WI38 (cell line): ENCODE measurements at regions not wholly inside any gene's neighbourhood (a gene's known extent, or its start where the extent isn't known, plus 50 kb on each side); places are given as distances from the start of the nearest gene placed in this dataset.

ENCODE experiments used
- H3K4me3 ChIP-seq: 2 replicates; pipeline ENCODE4 v1.5.1; 2011; ENCODE audit warnings: low read depth, mild to moderate bottlenecking, control low read depth, low read length
- TF ChIP-seq, protein P1 (sequence below): IDR thresholded peaks from 2 replicates; pipeline ENCODE4 v1.5.1; 2012; ENCODE audit warnings: low read depth, mild to moderate bottlenecking, control low read depth, low read length

DNA sequence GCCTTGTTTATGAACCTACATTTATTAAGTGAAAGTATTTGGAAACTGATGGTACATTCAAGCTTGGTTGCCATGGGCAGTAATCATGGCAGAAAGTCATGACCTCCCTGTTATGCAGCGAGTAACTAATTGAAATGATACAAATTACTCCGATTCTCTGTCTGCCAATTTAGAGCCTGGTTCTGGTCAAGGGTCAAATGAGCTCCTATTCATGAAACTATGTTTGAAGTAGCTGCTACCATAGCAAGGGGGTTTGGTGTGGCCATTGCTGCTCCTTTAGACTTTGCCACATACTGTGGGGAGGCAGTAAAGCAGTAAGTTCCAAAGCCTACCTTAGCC is 187.2 kb upstream of the FOXD3 start:
- H3K4me3 ChIP-seq = no peak overlapping the region
- TF ChIP-seq, protein P1, sequence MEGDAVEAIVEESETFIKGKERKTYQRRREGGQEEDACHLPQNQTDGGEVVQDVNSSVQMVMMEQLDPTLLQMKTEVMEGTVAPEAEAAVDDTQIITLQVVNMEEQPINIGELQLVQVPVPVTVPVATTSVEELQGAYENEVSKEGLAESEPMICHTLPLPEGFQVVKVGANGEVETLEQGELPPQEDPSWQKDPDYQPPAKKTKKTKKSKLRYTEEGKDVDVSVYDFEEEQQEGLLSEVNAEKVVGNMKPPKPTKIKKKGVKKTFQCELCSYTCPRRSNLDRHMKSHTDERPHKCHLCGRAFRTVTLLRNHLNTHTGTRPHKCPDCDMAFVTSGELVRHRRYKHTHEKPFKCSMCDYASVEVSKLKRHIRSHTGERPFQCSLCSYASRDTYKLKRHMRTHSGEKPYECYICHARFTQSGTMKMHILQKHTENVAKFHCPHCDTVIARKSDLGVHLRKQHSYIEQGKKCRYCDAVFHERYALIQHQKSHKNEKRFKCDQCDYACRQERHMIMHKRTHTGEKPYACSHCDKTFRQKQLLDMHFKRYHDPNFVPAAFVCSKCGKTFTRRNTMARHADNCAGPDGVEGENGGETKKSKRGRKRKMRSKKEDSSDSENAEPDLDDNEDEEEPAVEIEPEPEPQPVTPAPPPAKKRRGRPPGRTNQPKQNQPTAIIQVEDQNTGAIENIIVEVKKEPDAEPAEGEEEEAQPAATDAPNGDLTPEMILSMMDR = no peak

DNA sequence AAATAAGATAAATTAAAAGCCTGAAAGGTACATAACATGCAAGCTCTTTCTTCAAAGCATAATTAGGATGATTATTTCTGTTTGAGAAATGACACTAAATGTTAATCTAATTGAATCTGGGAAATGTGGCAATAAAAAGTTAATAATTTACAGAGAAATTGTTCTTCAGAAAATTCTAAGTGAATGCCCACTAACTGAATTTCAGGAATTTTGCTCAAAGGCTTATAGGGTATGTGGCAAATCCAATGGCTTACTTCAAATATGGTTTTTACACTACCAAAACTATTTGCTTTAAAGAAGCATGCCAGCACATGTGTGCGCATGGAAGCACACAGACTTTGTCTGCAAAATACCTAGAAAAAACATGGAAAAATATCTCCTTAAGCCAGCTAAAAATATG is 186.6 kb upstream of the FOXD3 start:
- H3K4me3 ChIP-seq = no peak overlapping the region
- TF ChIP-seq, protein P1 = no peak

DNA sequence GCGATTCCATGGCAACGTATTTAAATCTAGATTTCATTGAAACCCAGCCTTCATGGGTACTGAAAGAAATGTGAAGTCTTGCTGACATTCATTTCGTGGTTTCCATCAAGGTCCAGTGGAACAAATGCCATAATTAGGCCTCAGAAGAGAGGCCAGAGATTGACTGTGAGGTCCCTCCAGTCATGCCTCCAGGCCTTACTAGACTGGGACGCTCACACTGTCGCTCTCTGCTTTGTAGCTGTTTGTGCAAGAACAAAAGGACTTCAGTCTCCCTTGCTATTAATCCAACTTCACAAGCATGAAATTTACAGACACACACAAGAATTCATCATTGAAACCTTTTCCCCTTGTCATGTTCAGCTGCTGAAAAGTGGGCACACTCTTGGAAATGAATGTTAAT is 180.4 kb upstream of the FOXD3 start:
- TF ChIP-seq, protein P1 = no peak

DNA sequence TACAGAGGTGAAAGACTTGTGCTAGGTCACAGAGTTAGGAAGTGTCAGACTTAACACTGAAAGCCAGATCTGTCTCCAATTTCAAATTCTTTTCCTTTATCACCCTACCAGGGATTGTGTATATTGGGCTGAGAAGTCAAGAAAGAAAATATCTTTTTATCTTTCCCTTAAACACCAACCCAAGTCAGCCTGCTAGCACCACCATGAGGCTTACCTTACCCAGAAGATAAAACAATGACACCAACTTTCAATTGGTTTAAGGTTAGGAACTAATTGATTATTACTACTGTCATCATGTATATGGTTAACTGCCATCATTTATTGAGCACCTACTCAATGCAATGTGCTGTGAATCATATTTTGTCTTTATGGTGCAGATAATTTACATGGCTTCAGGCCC is 178.9 kb upstream of the FOXD3 start:
- TF ChIP-seq, protein P1 = no peak
- H3K4me3 ChIP-seq = no peak overlapping the region

More for the DNA sequence above, 180.4 kb upstream of the FOXD3 start:
- no peak overlapping the region for H3K4me3 ChIP-seq

DNA sequence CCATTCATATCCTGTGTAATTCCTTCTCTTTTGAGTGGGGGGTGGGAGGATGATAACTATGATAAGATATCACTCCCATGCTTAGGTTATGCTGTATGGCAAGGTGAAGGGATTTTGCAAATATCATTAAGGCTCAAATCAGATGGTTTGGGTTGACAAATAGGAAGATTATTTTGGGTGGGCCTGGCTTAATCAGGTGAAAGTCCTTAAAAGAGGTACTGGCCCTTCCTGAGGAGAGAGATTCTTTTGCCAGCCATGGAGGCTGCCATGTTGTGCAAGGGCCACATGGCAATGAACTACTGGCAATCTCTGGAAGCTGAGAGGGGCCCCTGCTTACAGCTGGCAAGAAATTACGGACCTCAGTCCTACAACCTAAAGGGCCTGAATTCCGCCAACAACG is 174.6 kb upstream of the FOXD3 start:
- H3K4me3 ChIP-seq = no peak overlapping the region
- TF ChIP-seq, protein P1 = no peak

DNA sequence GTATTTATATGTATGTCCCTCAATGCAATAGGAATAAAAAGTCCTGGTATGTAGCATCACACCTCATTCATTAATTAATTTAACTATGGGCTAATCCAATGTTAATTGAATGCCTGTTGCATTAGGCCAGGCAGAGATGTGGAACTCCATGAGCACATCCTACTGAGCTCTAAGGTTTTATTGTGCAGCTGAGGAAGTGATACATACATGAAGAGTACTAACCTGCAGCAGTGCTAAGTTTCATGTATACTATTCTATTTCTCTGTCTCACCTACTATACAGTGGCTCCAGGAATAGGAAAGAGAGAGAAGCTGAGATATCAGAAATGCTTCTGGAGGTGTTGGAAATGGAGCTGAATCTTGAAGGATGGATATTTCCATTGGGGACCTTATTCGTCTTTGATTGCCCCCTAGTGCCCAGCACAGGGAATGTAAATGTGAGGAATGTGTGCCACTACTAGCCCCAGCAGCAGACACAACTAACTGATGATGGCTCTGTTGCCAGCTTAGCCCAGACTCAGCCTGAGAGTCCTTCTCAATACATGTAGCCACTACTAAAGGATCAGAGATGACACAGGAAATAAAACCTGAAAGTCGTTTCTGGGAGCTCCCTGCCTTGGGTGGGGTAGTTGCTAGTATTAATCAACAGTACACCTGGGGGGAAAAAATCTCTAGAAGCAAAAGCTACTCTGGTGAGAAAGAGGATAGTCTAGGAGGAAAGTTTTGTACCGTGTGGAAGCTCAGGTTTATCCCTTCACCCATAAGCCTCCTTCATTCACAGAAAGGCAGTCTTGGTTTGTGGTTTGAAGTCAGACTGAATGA is 173.3 kb upstream of the FOXD3 start:
- no peak overlapping the region for H3K4me3 ChIP-seq
- TF ChIP-seq, protein P1 = peak; percentile 13; the same call in 1 of the 2 replicates

DNA sequence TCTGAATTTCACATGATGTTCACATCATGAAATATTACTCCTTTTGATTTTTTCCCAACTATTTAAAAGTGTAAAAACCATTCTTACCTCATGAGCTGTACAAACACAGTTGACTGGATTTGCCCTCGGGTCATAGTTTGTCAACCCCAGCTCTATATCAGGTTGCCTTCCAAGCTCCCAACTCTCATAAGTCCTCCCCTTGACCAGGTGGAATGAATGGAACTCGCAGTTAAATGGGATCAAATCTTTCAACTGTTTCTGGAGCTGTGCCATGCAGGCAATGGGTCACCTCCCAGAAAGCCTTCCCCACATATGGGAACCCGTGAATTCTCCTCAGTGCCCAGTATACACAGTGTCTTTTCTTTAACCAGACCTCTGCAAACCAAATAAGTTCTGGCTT is 169.8 kb upstream of the FOXD3 start:
- TF ChIP-seq, protein P1 = no peak

More for the DNA sequence above, 169.8 kb upstream of the FOXD3 start:
- H3K4me3 ChIP-seq = no peak overlapping the region
